ENCODE measurements at regions not wholly inside any gene's neighbourhood (a gene's known extent, or its start where the extent isn't known, plus 50 kb on each side); places are given as distances from the start of the nearest gene placed in this dataset.

DNA sequence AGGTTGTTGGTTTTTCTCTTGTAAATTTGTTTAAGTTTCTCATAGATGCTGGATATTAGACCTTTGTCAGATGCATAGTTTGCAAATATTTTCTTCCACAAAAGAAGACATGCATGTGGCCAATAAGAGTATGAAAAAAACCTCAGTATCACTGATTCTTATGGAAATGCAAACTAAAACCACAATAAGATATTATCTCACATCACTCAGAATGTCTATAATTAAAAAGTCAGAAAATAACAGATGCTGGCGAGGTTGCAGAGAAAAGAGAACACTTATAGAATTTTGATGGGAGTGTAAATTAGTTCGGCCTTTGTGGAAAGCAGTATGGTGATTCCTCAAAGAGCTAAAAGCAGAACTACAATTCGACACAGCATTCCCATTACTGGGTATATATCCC, 1355.6 kb downstream of the FAM133A start:
- Histone ChIP-seq H3K9me3 (ENCODE audit: control insufficient read depth, insufficient read depth, low read depth, low read length) (no peaks in the 10 kb centered on the region), H3K36me3 (ENCODE audit: control insufficient read depth in 2 of 2, insufficient read depth in 1 of 2, low read length in 2 of 2) (no peaks in the 10 kb centered on the region), H3K4me1 (ENCODE audit: control insufficient read depth, insufficient read depth, low read length) (no peaks in the 10 kb centered on the region), H3K4me3 (ENCODE audit: low read depth, low read length) (no peak overlapping the region), H3K27ac (ENCODE audit: extremely low read depth, low read depth, low read length) (no peak overlapping the region)
- ChIA-PET CTCF (no interaction called here), POLR2A (no interaction called here)
- TF ChIP-seq KLF1 (tag by site-specific recombination; IDR thresholded peaks at IDR 0.05) (no peak), ZNF174 (tag by site-specific recombination; IDR thresholded peaks at IDR 0.05) (no peak), ZNF664 (tag by site-specific recombination; IDR thresholded peaks at IDR 0.05) (no peak), ZNF138 (tag by site-specific recombination; IDR thresholded peaks at IDR 0.05; ENCODE audit: borderline replicate concordance) (no peak), ZNF341 (tag by site-specific recombination; IDR thresholded peaks at IDR 0.05; ENCODE audit: low read depth) (no peak), ZNF211 (tag by site-specific recombination; IDR thresholded peaks at IDR 0.05; ENCODE audit: low read depth) (no peak), KLF8 (tag by site-specific recombination; IDR thresholded peaks at IDR 0.05) (no peak), ZNF184 (tag by site-specific recombination; IDR thresholded peaks at IDR 0.05) (no peak), ZSCAN23 (tag by site-specific recombination; IDR thresholded peaks at IDR 0.05) (no peak), ZNF350 (tag by site-specific recombination; IDR thresholded peaks at IDR 0.05) (no peak), RBAK (tag by site-specific recombination; IDR thresholded peaks at IDR 0.05) (no peak), ZNF701 (tag by site-specific recombination; IDR thresholded peaks at IDR 0.05) (no peak), HOXC10 (CRISPR knock-in tag; IDR thresholded peaks at IDR 0.05) (no peak), ZFP69B (tag by site-specific recombination; IDR thresholded peaks at IDR 0.05) (no peak), ZBTB7A (tag by site-specific recombination; IDR thresholded peaks at IDR 0.05; ENCODE audit: low read depth) (no peak)
- TF ChIP-seq, protein P1, sequence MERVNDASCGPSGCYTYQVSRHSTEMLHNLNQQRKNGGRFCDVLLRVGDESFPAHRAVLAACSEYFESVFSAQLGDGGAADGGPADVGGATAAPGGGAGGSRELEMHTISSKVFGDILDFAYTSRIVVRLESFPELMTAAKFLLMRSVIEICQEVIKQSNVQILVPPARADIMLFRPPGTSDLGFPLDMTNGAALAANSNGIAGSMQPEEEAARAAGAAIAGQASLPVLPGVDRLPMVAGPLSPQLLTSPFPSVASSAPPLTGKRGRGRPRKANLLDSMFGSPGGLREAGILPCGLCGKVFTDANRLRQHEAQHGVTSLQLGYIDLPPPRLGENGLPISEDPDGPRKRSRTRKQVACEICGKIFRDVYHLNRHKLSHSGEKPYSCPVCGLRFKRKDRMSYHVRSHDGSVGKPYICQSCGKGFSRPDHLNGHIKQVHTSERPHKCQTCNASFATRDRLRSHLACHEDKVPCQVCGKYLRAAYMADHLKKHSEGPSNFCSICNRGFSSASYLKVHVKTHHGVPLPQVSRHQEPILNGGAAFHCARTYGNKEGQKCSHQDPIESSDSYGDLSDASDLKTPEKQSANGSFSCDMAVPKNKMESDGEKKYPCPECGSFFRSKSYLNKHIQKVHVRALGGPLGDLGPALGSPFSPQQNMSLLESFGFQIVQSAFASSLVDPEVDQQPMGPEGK (tag by site-specific recombination; IDR thresholded peaks at IDR 0.05) = no peak
- TF ChIP-seq, protein P2, sequence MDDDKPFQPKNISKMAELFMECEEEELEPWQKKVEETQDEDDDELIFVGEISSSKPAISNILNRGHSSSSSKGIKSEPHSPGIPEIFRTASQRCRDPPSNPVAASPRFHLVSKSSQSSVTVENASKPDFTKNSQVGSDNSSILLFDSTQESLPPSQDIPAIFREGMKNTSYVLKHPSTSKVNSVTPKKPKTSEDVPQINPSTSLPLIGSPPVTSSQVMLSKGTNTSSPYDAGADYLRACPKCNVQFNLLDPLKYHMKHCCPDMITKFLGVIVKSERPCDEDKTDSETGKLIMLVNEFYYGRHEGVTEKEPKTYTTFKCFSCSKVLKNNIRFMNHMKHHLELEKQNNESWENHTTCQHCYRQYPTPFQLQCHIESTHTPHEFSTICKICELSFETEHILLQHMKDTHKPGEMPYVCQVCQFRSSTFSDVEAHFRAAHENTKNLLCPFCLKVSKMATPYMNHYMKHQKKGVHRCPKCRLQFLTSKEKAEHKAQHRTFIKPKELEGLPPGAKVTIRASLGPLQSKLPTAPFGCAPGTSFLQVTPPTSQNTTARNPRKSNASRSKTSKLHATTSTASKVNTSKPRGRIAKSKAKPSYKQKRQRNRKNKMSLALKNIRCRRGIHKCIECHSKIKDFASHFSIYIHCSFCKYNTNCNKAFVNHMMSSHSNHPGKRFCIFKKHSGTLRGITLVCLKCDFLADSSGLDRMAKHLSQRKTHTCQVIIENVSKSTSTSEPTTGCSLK (tag by site-specific recombination; IDR thresholded peaks at IDR 0.05) = no peak
- TF ChIP-seq, protein P3, sequence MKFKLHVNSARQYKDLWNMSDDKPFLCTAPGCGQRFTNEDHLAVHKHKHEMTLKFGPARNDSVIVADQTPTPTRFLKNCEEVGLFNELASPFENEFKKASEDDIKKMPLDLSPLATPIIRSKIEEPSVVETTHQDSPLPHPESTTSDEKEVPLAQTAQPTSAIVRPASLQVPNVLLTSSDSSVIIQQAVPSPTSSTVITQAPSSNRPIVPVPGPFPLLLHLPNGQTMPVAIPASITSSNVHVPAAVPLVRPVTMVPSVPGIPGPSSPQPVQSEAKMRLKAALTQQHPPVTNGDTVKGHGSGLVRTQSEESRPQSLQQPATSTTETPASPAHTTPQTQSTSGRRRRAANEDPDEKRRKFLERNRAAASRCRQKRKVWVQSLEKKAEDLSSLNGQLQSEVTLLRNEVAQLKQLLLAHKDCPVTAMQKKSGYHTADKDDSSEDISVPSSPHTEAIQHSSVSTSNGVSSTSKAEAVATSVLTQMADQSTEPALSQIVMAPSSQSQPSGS (tag by site-specific recombination; IDR thresholded peaks at IDR 0.05; ENCODE audit: low read depth) = no peak
- TF ChIP-seq, protein P4, sequence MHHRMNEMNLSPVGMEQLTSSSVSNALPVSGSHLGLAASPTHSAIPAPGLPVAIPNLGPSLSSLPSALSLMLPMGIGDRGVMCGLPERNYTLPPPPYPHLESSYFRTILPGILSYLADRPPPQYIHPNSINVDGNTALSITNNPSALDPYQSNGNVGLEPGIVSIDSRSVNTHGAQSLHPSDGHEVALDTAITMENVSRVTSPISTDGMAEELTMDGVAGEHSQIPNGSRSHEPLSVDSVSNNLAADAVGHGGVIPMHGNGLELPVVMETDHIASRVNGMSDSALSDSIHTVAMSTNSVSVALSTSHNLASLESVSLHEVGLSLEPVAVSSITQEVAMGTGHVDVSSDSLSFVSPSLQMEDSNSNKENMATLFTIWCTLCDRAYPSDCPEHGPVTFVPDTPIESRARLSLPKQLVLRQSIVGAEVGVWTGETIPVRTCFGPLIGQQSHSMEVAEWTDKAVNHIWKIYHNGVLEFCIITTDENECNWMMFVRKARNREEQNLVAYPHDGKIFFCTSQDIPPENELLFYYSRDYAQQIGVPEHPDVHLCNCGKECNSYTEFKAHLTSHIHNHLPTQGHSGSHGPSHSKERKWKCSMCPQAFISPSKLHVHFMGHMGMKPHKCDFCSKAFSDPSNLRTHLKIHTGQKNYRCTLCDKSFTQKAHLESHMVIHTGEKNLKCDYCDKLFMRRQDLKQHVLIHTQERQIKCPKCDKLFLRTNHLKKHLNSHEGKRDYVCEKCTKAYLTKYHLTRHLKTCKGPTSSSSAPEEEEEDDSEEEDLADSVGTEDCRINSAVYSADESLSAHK (tag by site-specific recombination; IDR thresholded peaks at IDR 0.05) = no peak

DNA sequence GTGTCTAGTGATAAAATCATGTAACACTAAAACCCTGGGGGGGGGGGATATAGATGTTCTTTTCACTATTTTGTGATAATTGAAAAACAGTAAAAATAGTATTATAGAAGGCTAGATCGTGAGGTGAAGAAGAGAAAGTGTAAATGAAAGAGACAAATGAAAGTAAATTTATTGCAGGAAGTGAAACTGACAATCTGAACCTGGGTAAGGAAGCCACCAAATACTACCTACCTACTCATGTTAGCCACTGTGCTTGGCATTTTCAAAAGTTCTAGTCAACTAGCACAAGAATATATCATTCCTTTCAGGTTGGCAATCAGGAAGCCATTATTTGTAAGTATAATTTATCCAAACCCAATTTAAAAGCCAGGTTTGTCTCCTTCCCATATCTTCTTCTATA, 1366.1 kb downstream of the FAM133A start:
- H3K9me3 ChIP-seq (ENCODE audit: control insufficient read depth, insufficient read depth, low read depth, low read length) = 0 out of 2 replicates have a peak, but pooled peaks cover 3% of the 10 kb centered on the region
- no peak overlapping the region for H3K27ac ChIP-seq (ENCODE audit: extremely low read depth, low read depth, low read length)
- POLR2A ChIA-PET = no interaction called here
- CTCF ChIA-PET = no interaction called here
- no peak overlapping the region for H3K4me3 ChIP-seq (ENCODE audit: low read depth, low read length)
- no peaks in the 10 kb centered on the region for H3K36me3 ChIP-seq (ENCODE audit: control insufficient read depth in 2 of 2, insufficient read depth in 1 of 2, low read length in 2 of 2)
- no peaks in the 10 kb centered on the region for H3K4me1 ChIP-seq (ENCODE audit: control insufficient read depth, insufficient read depth, low read length)
- 0 out of 2 replicates have a peak, but pooled peaks have one; percentile 46 for TF ChIP-seq PRDM1 (tag by site-specific recombination; IDR thresholded peaks at IDR 0.05)
- TF ChIP-seq ZNF174 (tag by site-specific recombination; IDR thresholded peaks at IDR 0.05) = no peak
- TF ChIP-seq, protein P5, sequence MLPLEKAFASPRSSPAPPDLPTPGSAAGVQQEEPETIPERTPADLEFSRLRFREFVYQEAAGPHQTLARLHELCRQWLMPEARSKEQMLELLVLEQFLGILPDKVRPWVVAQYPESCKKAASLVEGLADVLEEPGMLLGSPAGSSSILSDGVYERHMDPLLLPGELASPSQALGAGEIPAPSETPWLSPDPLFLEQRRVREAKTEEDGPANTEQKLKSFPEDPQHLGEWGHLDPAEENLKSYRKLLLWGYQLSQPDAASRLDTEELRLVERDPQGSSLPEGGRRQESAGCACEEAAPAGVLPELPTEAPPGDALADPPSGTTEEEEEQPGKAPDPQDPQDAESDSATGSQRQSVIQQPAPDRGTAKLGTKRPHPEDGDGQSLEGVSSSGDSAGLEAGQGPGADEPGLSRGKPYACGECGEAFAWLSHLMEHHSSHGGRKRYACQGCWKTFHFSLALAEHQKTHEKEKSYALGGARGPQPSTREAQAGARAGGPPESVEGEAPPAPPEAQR (tag by site-specific recombination; IDR thresholded peaks at IDR 0.05) = no peak

Data from HEK293 (cell line).